ENCODE measurements at regions not wholly inside any gene's neighbourhood (a gene's known extent, or its start where the extent isn't known, plus 50 kb on each side); places are given as distances from the start of the nearest gene placed in this dataset.

GRCh38 chr6:122322824-122323223 is 76.6 kb upstream of the HSF2 start:
- FAIRE-seq = no peak

- no peak for FAIRE-seq
Observed at GRCh38 chr6:122323361-122323760, 76.1 kb upstream of the HSF2 start.

GRCh38 chr6:122330315-122330714 is 69.1 kb upstream of the HSF2 start:
- FAIRE-seq = no peak

- FAIRE-seq = no peak
Observed at GRCh38 chr6:122337645-122338044, 61.8 kb upstream of the HSF2 start.

GRCh38 chr6:122339661-122340060 is 59.8 kb upstream of the HSF2 start:
- FAIRE-seq = no peak

- FAIRE-seq = no peak
Observed at GRCh38 chr6:122347280-122347679, 52.2 kb upstream of the HSF2 start.

GRCh38 chr6:122347751-122348150 is 51.7 kb upstream of the HSF2 start:
- no peak for FAIRE-seq
